ENCODE measurements at regions not wholly inside any gene's neighbourhood (a gene's known extent, or its start where the extent isn't known, plus 50 kb on each side); places are given as distances from the start of the nearest gene placed in this dataset.

- no peaks in the 10 kb centered on the region for H3K9me3 ChIP-seq (ENCODE audit: control extremely low read depth in 1 of 5, control insufficient read depth in 4 of 5, insufficient read depth in 2 of 5, low read depth in 1 of 5, low read length in 4 of 5)
- ChIA-PET CTCF (no interaction called here), POLR2A (no interaction called here)
- no peaks in the 10 kb centered on the region for H3K36me3 ChIP-seq (ENCODE audit: control insufficient read depth in 4 of 4, insufficient read depth in 4 of 4, low read length in 3 of 4)
- 92% methylated on average over 1 of the region's 1 CpG for WGBS (ENCODE audit: insufficient coverage)
- H3K4me3 ChIP-seq (ENCODE audit: control insufficient read depth in 1 of 7, extremely low read depth in 1 of 7, insufficient read depth in 4 of 7, low read depth in 2 of 7, low read length in 6 of 7) = no peak overlapping the region
- no peak overlapping the region for H3K27ac ChIP-seq (ENCODE audit: insufficient read depth in 1 of 2, low read depth in 1 of 2, low read length in 2 of 2, poor library complexity in 1 of 2, severe bottlenecking in 2 of 2)
- H3K27me3 ChIP-seq (replicated peaks in 2 of 5; ENCODE audit: control insufficient read depth in 4 of 5, insufficient read depth in 5 of 5, low read length in 4 of 5) = peaks cover 0 to 3% (median 0%) of the 10 kb centered on the region in 5 experiments
- DNase-seq = no peak
- H3K4me1 ChIP-seq (ENCODE audit: control extremely low read depth in 1 of 4, control insufficient read depth in 4 of 4, insufficient read depth in 4 of 4, low read length in 3 of 4) = peaks cover 0 to 8% (median 2%) of the 10 kb centered on the region in 4 experiments
Measured at GRCh38 chr5:8953911-8954438, 591.9 kb downstream of the SEMA5A start.

DNA sequence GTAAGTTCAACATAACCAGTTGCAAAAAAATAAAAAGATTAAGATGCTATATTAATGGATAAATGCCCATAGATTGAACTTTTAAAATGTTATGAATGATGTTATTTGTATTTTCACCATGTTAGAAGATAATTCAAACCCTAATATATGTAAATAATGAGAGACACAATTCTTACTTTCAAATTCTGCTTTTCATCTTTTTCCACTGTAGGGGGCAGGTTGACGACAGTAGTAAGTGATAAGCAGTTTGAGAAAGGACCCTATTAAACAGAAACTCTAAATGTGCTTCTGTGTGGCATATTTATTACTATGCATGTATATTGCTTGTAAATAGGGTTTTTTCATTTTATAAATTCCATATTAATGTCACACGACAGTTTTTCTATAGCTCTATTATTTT, 591.1 kb downstream of the SEMA5A start:
- Histone ChIP-seq H3K36me3 (ENCODE audit: control insufficient read depth in 4 of 4, insufficient read depth in 4 of 4, low read length in 3 of 4) (no peaks in the 10 kb centered on the region), H3K4me3 (ENCODE audit: control insufficient read depth in 1 of 7, extremely low read depth in 1 of 7, insufficient read depth in 4 of 7, low read depth in 2 of 7, low read length in 6 of 7) (no peak overlapping the region), H3K9me3 (ENCODE audit: control extremely low read depth in 1 of 5, control insufficient read depth in 4 of 5, insufficient read depth in 2 of 5, low read depth in 1 of 5, low read length in 4 of 5) (no peaks in the 10 kb centered on the region), H3K4me1 (ENCODE audit: control extremely low read depth in 1 of 4, control insufficient read depth in 4 of 4, insufficient read depth in 4 of 4, low read length in 3 of 4) (peaks cover 0 to 8% (median 2%) of the 10 kb centered on the region in 4 experiments), H3K27me3 (replicated peaks in 2 of 5; ENCODE audit: control insufficient read depth in 4 of 5, insufficient read depth in 5 of 5, low read length in 4 of 5) (peaks cover 0 to 3% (median 0%) of the 10 kb centered on the region in 5 experiments), H3K27ac (ENCODE audit: insufficient read depth in 1 of 2, low read depth in 1 of 2, low read length in 2 of 2, poor library complexity in 1 of 2, severe bottlenecking in 2 of 2) (no peak overlapping the region)
- peak; percentile 6 to 37 (median 34) for DNase-seq
- ChIA-PET CTCF (interaction anchor here (1.6 kb wide), 1 partner anchor 253 kb away, joined by 5 read pairs; no protein-coding TSS in a partner anchor), POLR2A (no interaction called here)
- no CpG with 5 or more reads among the region's 2 CpGs for WGBS (ENCODE audit: insufficient coverage)

DNA sequence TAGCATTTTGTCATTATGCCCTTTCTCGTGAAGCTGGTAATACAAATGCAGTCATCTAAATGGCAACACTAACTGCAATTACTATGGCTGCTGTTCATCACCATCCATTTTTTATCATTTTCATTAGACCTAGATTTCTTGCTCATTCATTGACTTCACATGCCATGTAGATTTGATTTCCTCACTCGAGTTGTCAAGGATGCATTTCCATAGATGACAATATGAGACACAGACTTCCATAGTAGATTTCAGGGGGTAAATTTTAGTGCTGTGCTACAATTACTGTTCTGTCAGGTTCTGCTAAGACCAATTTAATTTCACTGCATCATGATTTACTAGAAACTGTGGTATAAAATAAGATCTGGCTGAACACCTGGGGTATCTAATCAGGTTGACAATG, 589.2 kb downstream of the SEMA5A start:
- Histone ChIP-seq H3K4me3 (ENCODE audit: control insufficient read depth in 1 of 7, extremely low read depth in 1 of 7, insufficient read depth in 4 of 7, low read depth in 2 of 7, low read length in 6 of 7) (no peak overlapping the region), H3K27me3 (replicated peaks in 2 of 5; ENCODE audit: control insufficient read depth in 4 of 5, insufficient read depth in 5 of 5, low read length in 4 of 5) (peaks cover 0 to 3% (median 0%) of the 10 kb centered on the region in 5 experiments), H3K27ac (ENCODE audit: insufficient read depth in 1 of 2, low read depth in 1 of 2, low read length in 2 of 2, poor library complexity in 1 of 2, severe bottlenecking in 2 of 2) (no peak overlapping the region), H3K4me1 (ENCODE audit: control extremely low read depth in 1 of 4, control insufficient read depth in 4 of 4, insufficient read depth in 4 of 4, low read length in 3 of 4) (peaks cover 0 to 8% (median 2%) of the 10 kb centered on the region in 4 experiments), H3K9me3 (ENCODE audit: control extremely low read depth in 1 of 5, control insufficient read depth in 4 of 5, insufficient read depth in 2 of 5, low read depth in 1 of 5, low read length in 4 of 5) (no peaks in the 10 kb centered on the region), H3K36me3 (ENCODE audit: control insufficient read depth in 4 of 4, insufficient read depth in 4 of 4, low read length in 3 of 4) (no peaks in the 10 kb centered on the region)
- no peak for DNase-seq
- 95% methylated on average over 2 of the region's 2 CpGs for WGBS (ENCODE audit: insufficient coverage)
- CTCF ChIA-PET = interaction anchor here (1.1 kb wide), 1 partner anchor 23 kb away, joined by 3 read pairs; no protein-coding TSS in a partner anchor
- POLR2A ChIA-PET = no interaction called here

- no peak for DNase-seq
- Histone ChIP-seq H3K36me3 (ENCODE audit: control insufficient read depth in 4 of 4, insufficient read depth in 4 of 4, low read length in 3 of 4) (no peaks in the 10 kb centered on the region), H3K27ac (ENCODE audit: insufficient read depth in 1 of 2, low read depth in 1 of 2, low read length in 2 of 2, poor library complexity in 1 of 2, severe bottlenecking in 2 of 2) (no peak overlapping the region), H3K9me3 (ENCODE audit: control extremely low read depth in 1 of 5, control insufficient read depth in 4 of 5, insufficient read depth in 2 of 5, low read depth in 1 of 5, low read length in 4 of 5) (no peaks in the 10 kb centered on the region), H3K4me1 (ENCODE audit: control extremely low read depth in 1 of 4, control insufficient read depth in 4 of 4, insufficient read depth in 4 of 4, low read length in 3 of 4) (no peaks in the 10 kb centered on the region), H3K27me3 (replicated peaks in 2 of 5; ENCODE audit: control insufficient read depth in 4 of 5, insufficient read depth in 5 of 5, low read length in 4 of 5) (peaks cover 0 to 4% (median 3%) of the 10 kb centered on the region in 5 experiments), H3K4me3 (ENCODE audit: control insufficient read depth in 1 of 7, extremely low read depth in 1 of 7, insufficient read depth in 4 of 7, low read depth in 2 of 7, low read length in 6 of 7) (no peak overlapping the region)
- CTCF ChIA-PET = no interaction called here
- POLR2A ChIA-PET = no interaction called here
- WGBS (ENCODE audit: insufficient coverage) = no CpG with 5 or more reads among the region's 5 CpGs
Measured at GRCh38 chr5:8958602-8959001, 587.3 kb downstream of the SEMA5A start.

GRCh38 chr5:8961219-8961618, 584.7 kb downstream of the SEMA5A start:
- Histone ChIP-seq H3K4me3 (ENCODE audit: control insufficient read depth in 1 of 7, extremely low read depth in 1 of 7, insufficient read depth in 4 of 7, low read depth in 2 of 7, low read length in 6 of 7) (no peak overlapping the region), H3K9me3 (ENCODE audit: control extremely low read depth in 1 of 5, control insufficient read depth in 4 of 5, insufficient read depth in 2 of 5, low read depth in 1 of 5, low read length in 4 of 5) (peaks cover 0 to 3% (median 0%) of the 10 kb centered on the region in 5 experiments), H3K27ac (ENCODE audit: insufficient read depth in 1 of 2, low read depth in 1 of 2, low read length in 2 of 2, poor library complexity in 1 of 2, severe bottlenecking in 2 of 2) (no peak overlapping the region), H3K4me1 (ENCODE audit: control extremely low read depth in 1 of 4, control insufficient read depth in 4 of 4, insufficient read depth in 4 of 4, low read length in 3 of 4) (no peaks in the 10 kb centered on the region), H3K36me3 (ENCODE audit: control insufficient read depth in 4 of 4, insufficient read depth in 4 of 4, low read length in 3 of 4) (no peaks in the 10 kb centered on the region), H3K27me3 (replicated peaks in 2 of 5; ENCODE audit: control insufficient read depth in 4 of 5, insufficient read depth in 5 of 5, low read length in 4 of 5) (peaks cover 0 to 4% (median 0%) of the 10 kb centered on the region in 5 experiments)
- 93% methylated on average over 3 of the region's 3 CpGs for WGBS (ENCODE audit: insufficient coverage)
- DNase-seq = no peak
- ChIA-PET CTCF (no interaction called here), POLR2A (no interaction called here)

DNA sequence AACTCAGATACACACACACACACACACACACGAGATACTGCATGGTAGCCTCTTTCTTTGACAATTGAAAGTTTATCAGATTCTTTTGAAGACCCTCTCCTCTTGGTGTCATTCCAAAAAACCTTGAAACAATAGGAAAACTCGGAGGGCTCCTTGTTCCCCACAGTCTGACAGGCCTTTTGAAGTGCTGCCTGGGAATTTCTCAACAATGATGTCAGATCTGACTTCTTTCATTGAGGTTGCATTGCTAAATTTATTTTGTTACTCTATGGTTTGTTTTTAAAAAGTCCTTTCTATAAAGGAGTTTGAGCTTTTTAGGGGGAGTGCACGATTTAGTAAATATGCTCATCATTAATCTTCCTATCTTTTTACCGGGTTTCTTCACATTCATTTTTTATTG, 583.9 kb downstream of the SEMA5A start:
- 94% methylated on average over 3 of the region's 4 CpGs for WGBS (ENCODE audit: insufficient coverage)
- H3K9me3 ChIP-seq (ENCODE audit: control extremely low read depth in 1 of 5, control insufficient read depth in 4 of 5, insufficient read depth in 2 of 5, low read depth in 1 of 5, low read length in 4 of 5) = peaks cover 0 to 3% (median 0%) of the 10 kb centered on the region in 5 experiments
- no peak for DNase-seq
- ChIA-PET POLR2A (no interaction called here), CTCF (no interaction called here)
- H3K4me3 ChIP-seq (ENCODE audit: control insufficient read depth in 1 of 7, extremely low read depth in 1 of 7, insufficient read depth in 4 of 7, low read depth in 2 of 7, low read length in 6 of 7) = no peak overlapping the region
- H3K4me1 ChIP-seq (ENCODE audit: control extremely low read depth in 1 of 4, control insufficient read depth in 4 of 4, insufficient read depth in 4 of 4, low read length in 3 of 4) = no peaks in the 10 kb centered on the region
- H3K27ac ChIP-seq (ENCODE audit: insufficient read depth in 1 of 2, low read depth in 1 of 2, low read length in 2 of 2, poor library complexity in 1 of 2, severe bottlenecking in 2 of 2) = no peak overlapping the region
- H3K27me3 ChIP-seq (replicated peaks in 2 of 5; ENCODE audit: control insufficient read depth in 4 of 5, insufficient read depth in 5 of 5, low read length in 4 of 5) = peaks cover 0 to 4% (median 0%) of the 10 kb centered on the region in 5 experiments
- no peaks in the 10 kb centered on the region for H3K36me3 ChIP-seq (ENCODE audit: control insufficient read depth in 4 of 4, insufficient read depth in 4 of 4, low read length in 3 of 4)

DNA sequence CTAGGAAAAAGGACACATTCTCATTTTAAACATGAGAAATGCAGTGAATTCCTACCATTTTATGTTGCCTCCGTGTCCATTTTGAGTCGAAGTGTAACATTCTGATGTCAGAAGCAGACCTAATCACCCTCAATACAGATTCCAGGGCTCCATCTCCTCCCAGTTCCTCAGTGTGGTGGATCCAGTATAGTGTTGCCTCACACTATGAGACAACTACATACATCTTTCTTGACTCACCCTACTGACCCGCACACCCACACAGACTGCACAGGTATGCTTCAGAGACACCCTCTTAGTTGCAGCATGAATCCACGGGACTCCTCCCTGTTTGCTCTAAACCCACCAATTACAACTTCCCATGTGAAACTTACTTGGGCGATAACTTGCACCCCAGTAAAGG, 564.9 kb downstream of the SEMA5A start:
- DNase-seq = no peak
- Histone ChIP-seq H3K27ac (ENCODE audit: insufficient read depth in 1 of 2, low read depth in 1 of 2, low read length in 2 of 2, poor library complexity in 1 of 2, severe bottlenecking in 2 of 2) (no peak overlapping the region), H3K27me3 (replicated peaks in 2 of 5; ENCODE audit: control insufficient read depth in 4 of 5, insufficient read depth in 5 of 5, low read length in 4 of 5) (peaks cover 0 to 2% (median 0%) of the 10 kb centered on the region in 5 experiments), H3K36me3 (ENCODE audit: control insufficient read depth in 4 of 4, insufficient read depth in 4 of 4, low read length in 3 of 4) (no peaks in the 10 kb centered on the region), H3K4me3 (ENCODE audit: control insufficient read depth in 1 of 7, extremely low read depth in 1 of 7, insufficient read depth in 4 of 7, low read depth in 2 of 7, low read length in 6 of 7) (no peak overlapping the region), H3K9me3 (ENCODE audit: control extremely low read depth in 1 of 5, control insufficient read depth in 4 of 5, insufficient read depth in 2 of 5, low read depth in 1 of 5, low read length in 4 of 5) (no peaks in the 10 kb centered on the region), H3K4me1 (ENCODE audit: control extremely low read depth in 1 of 4, control insufficient read depth in 4 of 4, insufficient read depth in 4 of 4, low read length in 3 of 4) (no peaks in the 10 kb centered on the region)
- ChIA-PET CTCF (no interaction called here), POLR2A (no interaction called here)
- 91% methylated on average over 5 of the region's 5 CpGs for WGBS (ENCODE audit: insufficient coverage)
